HG03378 (cell line): ENCODE measurements at regions not wholly inside any gene's neighbourhood (a gene's known extent, or its start where the extent isn't known, plus 50 kb on each side); places are given as distances from the start of the nearest gene placed in this dataset.
"Not testable (repeated sequence)": the region's sequence is repeated elsewhere in the genome, so short reads cannot be mapped to it uniquely, and the experiment has no call there.

Experiments
- ATAC-seq: cut with Tn5 transposase; IDR thresholded peaks from one replicate; pipeline ENCODE4 v1.9.1; 2021; ENCODE audit warnings: mild to moderate bottlenecking, moderate library complexity; ENCODE audit not compliant: unreplicated experiment

DNA sequence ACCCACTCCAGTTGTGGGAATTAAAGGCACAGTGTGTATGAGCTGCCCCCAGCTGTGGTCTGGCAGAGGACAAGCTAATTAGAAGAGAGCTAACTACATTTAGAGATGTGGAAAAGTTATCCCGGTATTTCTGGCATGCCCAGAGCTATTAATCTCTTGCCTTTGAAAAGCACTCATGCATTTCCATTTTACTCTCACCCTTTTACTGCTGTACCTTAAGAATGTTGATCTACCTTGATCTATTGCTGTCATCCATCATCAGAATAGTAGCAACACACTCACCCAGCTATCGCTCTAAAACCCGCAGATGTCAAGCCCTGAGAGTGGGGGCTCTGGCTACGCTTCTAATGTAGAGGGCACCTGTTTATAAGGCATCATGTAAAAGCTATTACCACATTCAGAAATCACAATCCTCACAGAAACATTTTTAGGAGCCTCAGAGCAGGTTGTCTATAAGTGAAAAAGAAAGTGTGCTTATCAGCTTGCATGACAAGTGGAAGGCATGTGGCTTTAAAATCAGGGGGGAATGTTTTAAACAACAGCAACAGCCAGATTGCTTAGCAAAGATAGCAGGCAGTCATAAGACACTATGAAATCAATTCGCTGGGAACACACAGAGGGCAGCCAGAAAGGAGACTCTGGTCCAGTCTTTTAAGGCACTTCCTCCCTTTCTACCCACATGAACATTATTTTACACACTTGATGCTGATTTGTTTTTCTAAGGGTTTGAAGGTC lies 224.2 kb upstream of the IRS2 start:
- no peak for ATAC-seq

DNA sequence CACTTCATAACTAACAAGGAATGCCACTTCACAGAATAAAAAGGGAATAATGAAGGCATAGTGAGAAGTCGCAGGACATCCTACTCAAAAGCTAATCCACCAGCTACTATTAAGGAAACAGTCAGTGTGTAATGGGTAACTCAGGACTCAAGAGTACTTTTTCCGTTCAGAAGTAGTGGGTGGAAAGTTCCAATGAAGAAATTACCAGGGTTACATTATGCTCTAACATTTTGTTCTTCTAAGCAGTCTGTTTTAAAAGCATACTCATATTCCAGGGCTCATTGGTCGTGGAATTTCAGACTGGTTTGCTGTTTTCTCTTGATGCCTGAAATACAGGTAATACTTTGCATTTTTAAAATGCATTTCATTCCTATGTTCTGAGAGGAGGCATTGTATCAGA lies 222.4 kb upstream of the IRS2 start:
- no peak for ATAC-seq

DNA sequence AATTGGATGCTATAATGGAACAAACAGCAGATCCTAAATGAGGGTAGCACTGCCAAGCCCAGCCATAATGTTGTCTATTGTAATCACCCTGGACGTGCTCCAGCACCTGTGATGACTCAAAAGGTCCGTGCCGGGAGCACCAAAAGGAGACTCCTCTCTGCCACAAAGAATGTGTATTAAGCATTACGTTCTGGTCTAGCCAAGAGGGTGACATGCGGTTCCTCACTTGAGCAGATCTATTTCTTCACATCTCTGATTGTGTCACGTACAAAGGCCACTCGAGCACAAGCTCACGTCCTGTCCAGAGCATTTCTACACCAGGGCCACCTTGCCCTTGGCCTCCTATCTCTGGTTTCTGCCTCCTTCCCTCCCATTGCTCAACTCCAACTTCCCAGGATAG lies 219.9 kb upstream of the IRS2 start:
- no peak for ATAC-seq

DNA sequence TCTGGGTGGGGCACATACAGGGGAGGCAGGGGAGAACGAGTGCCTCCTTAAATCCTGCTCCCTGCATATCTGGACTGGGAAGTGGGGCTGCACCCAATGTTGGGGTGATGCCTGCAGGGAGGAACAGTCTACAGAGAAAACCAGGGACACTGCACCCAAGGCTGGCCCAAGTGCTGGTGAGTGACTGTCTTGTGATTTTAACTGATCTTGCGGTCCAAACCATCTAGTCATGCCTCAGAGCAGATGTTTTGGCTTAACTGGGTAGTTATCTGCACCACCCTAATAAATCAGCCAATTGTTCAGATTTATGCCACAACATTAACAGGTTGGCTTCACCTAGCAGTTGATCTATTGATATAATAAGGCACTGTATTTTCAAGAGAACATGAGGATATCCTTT lies 219.2 kb upstream of the IRS2 start:
- ATAC-seq, result no peak

GRCh38 chr13:110004814-110005213 lies 218.4 kb upstream of the IRS2 start:
- ATAC-seq, result no peak

DNA sequence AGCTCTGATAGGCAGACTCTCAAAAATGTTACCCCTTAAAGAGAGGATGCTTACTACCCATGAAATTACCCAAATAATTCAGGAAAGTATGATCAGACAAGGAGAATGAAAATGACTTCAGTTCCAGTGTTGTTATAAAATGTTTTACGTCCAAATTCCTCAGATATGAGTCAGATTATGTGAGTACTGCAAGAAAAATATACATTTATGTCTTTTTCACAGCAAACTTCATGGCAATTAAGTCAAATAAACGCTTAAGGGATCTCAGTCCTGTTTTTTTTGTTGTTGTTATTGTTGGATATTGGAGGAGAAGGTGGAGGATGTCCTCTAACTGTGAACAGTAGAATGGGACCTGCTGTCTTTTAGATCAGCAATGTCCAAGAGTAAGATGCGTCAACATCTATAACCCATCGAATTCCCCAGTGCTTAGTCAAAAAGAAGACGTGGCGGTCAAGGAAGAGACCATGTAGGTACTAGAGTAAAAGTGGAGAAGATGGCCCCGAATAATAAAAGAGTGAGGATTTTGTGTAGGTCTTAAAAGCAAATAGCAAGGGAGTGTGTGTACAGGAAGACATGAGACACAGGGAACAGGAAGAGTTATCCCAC lies 215.4 kb upstream of the IRS2 start:
- no peak for ATAC-seq

- no peak for ATAC-seq
These were observed 214.4 kb upstream of the IRS2 start for GRCh38 chr13:110000534-110001345.

DNA sequence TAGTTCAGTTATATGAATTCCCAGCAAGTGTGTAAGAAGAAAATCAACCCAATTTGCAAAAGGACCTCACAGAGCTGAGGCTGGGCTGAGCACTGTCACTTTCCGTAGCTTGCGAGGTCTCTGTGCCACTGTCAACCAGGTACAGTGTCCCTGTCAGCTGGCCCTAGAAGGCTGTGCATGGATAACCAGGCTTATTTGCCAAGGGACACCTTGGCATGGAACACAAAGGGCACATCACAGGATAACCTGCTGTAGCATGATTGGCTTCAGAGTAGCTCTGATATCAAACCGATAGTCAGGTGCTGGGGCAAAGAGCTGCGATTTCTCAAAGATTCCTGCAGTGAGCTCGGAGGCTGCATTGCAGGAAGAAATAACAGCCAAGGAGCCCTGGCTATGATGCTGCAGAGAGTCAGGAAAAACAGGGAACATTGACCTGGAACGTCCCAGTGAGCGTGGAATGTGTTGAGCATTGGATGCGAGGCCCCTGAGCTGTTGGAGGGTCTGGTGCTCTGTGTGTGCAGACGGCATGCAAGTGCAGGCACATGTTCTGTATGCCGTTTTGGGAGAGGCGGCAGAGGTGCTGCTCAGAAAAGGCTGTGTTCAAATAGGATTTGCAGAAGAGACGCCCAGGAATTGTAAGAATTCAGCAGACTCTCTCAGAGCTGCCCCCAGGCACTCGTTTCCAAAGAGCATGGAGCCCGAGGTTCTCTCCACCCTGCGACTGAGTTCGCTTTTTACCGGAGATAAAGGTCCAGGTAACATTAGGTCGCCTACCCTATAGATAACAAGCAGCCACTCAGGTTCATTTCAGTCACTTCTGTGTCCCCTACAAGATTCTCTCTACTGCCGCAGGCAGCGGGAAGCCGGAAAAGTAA lies 213.5 kb upstream of the IRS2 start:
- ATAC-seq, result no peak

- no peak for ATAC-seq
These were observed 212.5 kb upstream of the IRS2 start for GRCh38 chr13:109998684-109999533.

GRCh38 chr13:109998037-109998436 lies 211.7 kb upstream of the IRS2 start:
- ATAC-seq, result no peak

GRCh38 chr13:109997056-109997595 lies 210.7 kb upstream of the IRS2 start:
- ATAC-seq, result not testable (repeated sequence)

DNA sequence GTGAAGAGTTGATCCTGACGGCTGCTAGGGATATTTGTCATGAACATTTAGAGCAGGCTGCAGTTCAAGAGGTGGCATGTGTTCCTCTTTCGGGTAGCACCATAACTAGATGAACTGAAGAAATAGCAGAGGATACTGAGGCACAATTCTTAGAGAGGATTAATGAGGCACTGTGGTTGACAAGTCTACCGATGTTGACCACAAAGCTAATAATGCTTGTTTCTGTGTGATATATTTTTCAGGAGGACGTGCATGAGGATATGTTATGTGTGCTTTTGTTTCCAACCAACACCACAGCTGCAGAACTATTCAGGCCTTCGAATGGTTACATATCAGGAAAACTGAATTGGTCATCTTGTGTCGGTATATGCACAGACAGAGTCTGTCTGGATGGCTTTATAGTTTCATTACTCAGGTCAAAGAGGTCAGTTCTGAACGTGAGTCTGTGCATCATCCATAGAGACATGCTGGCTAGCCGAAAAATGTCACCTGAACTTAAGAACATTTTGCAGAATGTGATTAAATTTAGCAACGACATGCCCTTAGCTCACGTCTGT lies 210.1 kb upstream of the IRS2 start:
- ATAC-seq, result no peak

GRCh38 chr13:109995578-109995977 lies 209.2 kb upstream of the IRS2 start:
- ATAC-seq, result no peak

- ATAC-seq, result no peak
These were observed 203.9 kb upstream of the IRS2 start for GRCh38 chr13:109990296-109990695.

- no peak for ATAC-seq
These were observed 203.3 kb upstream of the IRS2 start for GRCh38 chr13:109989686-109990085.

GRCh38 chr13:109989155-109989554 lies 202.8 kb upstream of the IRS2 start:
- no peak for ATAC-seq

DNA sequence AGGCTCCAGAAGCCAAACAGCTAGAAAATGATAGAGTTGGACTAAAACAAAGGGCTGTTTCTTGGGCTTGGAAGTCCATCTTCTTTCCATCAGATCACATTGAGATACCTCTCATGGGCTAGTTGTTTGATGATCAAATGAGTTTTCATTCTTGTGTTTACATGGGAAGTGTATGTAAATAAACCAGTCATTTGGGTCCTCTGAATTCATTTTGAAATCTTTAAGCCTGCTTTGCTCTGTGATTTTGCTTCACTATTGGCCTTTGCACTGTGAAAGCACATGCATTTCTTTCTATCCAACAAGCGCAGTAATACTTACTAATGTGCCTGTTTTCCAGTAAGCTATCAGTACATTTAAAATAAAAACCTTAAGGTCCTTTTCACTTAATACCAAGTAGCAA lies 200.5 kb upstream of the IRS2 start:
- no peak for ATAC-seq

GRCh38 chr13:109985871-109986450 lies 199.6 kb upstream of the IRS2 start:
- ATAC-seq, result no peak

DNA sequence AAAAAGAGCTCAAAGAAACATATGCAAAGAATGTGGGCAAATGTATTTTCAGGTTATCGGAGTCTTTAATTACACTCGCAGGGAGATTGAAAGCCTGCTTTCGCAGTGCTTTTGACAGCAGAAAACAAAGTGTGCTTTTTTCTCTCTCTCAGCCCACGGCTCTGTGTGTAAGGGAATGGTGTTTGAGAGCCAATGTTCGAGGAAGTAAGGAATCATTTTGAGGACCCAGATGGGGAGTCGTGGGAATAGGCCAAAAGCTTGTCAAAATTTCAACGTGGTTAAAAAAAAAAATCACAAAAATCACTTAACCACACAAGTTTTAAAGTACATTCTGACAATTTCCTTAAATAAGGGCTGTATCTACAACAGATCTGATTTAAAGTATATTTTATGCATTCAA lies 197.1 kb upstream of the IRS2 start:
- no peak for ATAC-seq
